ENCODE measurements at regions not wholly inside any gene's neighbourhood (a gene's known extent, or its start where the extent isn't known, plus 50 kb on each side); places are given as distances from the start of the nearest gene placed in this dataset.
A peak's percentile ranks its signal among the peaks of the same experiment; 100 is the strongest.

GRCh38 chr3:27616031-27616430 is 106.1 kb downstream of the EOMES start:
- H3K27me3 ChIP-seq (replicated peaks): no peaks in the 10 kb centered on the region
- TF ChIP-seq CTCF (IDR thresholded peaks at IDR 0.05; ENCODE audit: low read depth, low read length, missing control alignments): no peak
- no peak overlapping the region for H3K27ac ChIP-seq
- H3K36me3 ChIP-seq (replicated peaks): no peaks in the 10 kb centered on the region
- no peak overlapping the region for H3K4me3 ChIP-seq (ENCODE audit: low read depth, low read length)
- DNase-seq: no peak
- in situ Hi-C loops (cut with HindIII; ENCODE audit: low pct_ligation_motif_present, low sequenced_read_pairs): no loop called here

GRCh38 chr3:27615555-27615954 is 106.6 kb downstream of the EOMES start:
- TF ChIP-seq CTCF (IDR thresholded peaks at IDR 0.05; ENCODE audit: low read depth, low read length, missing control alignments): no peak
- no peak for DNase-seq
- Histone ChIP-seq H3K36me3 (replicated peaks) (no peaks in the 10 kb centered on the region), H3K27ac (no peak overlapping the region), H3K4me3 (ENCODE audit: low read depth, low read length) (no peak overlapping the region), H3K27me3 (replicated peaks) (no peaks in the 10 kb centered on the region)
- in situ Hi-C loops (cut with HindIII; ENCODE audit: low pct_ligation_motif_present, low sequenced_read_pairs): no loop called here

- in situ Hi-C loops (cut with HindIII; ENCODE audit: low pct_ligation_motif_present, low sequenced_read_pairs): no loop called here
- no peak overlapping the region for H3K4me3 ChIP-seq (ENCODE audit: low read depth, low read length)
- H3K27ac ChIP-seq: no peak overlapping the region
- DNase-seq: no peak
- no peaks in the 10 kb centered on the region for H3K36me3 ChIP-seq (replicated peaks)
- no peaks in the 10 kb centered on the region for H3K27me3 ChIP-seq (replicated peaks)
- no peak for TF ChIP-seq CTCF (IDR thresholded peaks at IDR 0.05; ENCODE audit: low read depth, low read length, missing control alignments)
Observed at GRCh38 chr3:27614592-27614991, 107.5 kb downstream of the EOMES start.

GRCh38 chr3:27613846-27614500 is 108.2 kb downstream of the EOMES start:
- Histone ChIP-seq H3K36me3 (replicated peaks) (no peaks in the 10 kb centered on the region), H3K27ac (peak overlapping the region; percentile 27), H3K4me3 (ENCODE audit: low read depth, low read length) (no peak overlapping the region), H3K27me3 (replicated peaks) (no peaks in the 10 kb centered on the region)
- no peak for DNase-seq
- no peak for TF ChIP-seq CTCF (IDR thresholded peaks at IDR 0.05; ENCODE audit: low read depth, low read length, missing control alignments)
- in situ Hi-C loops (cut with HindIII; ENCODE audit: low pct_ligation_motif_present, low sequenced_read_pairs): no loop called here

- in situ Hi-C loops (cut with HindIII; ENCODE audit: low pct_ligation_motif_present, low sequenced_read_pairs): no loop called here
- no peak for DNase-seq
- no peak for TF ChIP-seq CTCF (IDR thresholded peaks at IDR 0.05; ENCODE audit: low read depth, low read length, missing control alignments)
- Histone ChIP-seq H3K4me3 (ENCODE audit: low read depth, low read length) (no peak overlapping the region), H3K36me3 (replicated peaks) (no peaks in the 10 kb centered on the region), H3K27me3 (replicated peaks) (no peaks in the 10 kb centered on the region), H3K27ac (no peak overlapping the region)
Observed at GRCh38 chr3:27610800-27611525, 111.2 kb downstream of the EOMES start.
